ENCODE measurements at regions not wholly inside any gene's neighbourhood (a gene's known extent, or its start where the extent isn't known, plus 50 kb on each side); places are given as distances from the start of the nearest gene placed in this dataset.

DNA sequence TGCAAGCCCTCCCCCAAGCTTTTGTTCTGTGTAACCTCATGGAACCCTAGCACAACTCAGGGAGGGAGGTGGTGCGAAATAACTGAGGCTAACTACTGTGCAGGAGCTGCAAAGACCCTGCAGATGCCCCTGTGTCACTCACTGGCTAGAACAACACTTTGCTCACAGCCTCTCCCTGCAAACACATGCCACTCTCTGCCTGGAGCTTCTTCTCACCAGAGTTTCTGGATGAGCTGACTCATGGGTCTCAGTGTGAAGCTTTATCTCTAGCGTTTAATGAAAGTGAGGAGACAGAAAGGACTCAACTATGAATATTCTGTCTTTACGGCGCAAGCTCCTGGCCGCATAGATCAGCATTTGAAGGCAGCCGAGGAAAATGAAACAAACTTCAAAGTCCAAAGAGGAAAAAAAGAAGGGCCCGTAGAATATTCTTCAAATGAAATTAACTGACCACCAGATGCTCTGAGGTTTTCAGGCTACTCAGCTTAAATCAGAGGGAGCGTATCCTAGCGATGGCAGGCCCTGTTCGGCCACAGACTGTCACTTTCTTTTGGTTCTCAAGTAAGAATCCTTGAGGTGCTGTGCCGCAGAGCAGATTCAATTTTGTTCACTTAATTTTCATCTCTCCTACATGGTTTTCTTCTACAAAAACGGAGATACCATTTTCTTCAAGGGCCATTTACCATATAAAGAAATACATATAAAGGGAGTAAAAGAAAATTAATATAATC is 77.7 kb upstream of the TAS2R1 start:
- no peak overlapping the region for H3K4me3 ChIP-seq
- H3K27me3 ChIP-seq: no peaks in the 10 kb centered on the region
- no peaks in the 10 kb centered on the region for H3K36me3 ChIP-seq
- 86 to 88% methylated on average over 5 to 12 of the region's 12 CpGs for WGBS, 2 donors (ENCODE audit: low coverage in 1 of 2)
- no peaks in the 10 kb centered on the region for H3K9me3 ChIP-seq
- no peak overlapping the region for H3K27ac ChIP-seq
- ATAC-seq: no peak
- no peaks in the 10 kb centered on the region for H3K4me1 ChIP-seq
- TF ChIP-seq POLR2A (IDR thresholded peaks at IDR 0.05) (no peak), EP300 (IDR thresholded peaks at IDR 0.05) (no peak), POLR2AphosphoS5 (IDR thresholded peaks at IDR 0.05) (no peak)
- TF ChIP-seq, protein P1, sequence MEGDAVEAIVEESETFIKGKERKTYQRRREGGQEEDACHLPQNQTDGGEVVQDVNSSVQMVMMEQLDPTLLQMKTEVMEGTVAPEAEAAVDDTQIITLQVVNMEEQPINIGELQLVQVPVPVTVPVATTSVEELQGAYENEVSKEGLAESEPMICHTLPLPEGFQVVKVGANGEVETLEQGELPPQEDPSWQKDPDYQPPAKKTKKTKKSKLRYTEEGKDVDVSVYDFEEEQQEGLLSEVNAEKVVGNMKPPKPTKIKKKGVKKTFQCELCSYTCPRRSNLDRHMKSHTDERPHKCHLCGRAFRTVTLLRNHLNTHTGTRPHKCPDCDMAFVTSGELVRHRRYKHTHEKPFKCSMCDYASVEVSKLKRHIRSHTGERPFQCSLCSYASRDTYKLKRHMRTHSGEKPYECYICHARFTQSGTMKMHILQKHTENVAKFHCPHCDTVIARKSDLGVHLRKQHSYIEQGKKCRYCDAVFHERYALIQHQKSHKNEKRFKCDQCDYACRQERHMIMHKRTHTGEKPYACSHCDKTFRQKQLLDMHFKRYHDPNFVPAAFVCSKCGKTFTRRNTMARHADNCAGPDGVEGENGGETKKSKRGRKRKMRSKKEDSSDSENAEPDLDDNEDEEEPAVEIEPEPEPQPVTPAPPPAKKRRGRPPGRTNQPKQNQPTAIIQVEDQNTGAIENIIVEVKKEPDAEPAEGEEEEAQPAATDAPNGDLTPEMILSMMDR (IDR thresholded peaks at IDR 0.05): no peak

DNA sequence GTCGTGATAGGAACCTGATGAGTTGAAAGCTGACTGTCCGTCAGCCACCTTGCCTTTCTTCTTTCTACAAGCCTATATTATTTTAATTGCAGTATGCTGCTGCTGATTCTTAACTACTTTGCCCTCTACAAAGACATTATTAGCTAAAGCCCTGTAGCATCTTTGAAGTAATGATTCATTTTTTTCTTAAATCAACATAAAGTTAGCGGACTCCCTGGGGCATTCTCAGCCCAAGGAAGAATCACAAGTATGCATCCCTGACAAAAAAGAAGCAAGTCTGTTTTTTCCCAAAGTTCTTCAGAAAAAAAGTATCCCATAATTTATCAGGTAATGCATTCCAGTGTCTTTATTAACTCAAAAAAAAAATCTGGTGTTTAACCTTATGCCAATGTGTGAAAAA is 69.5 kb upstream of the TAS2R1 start:
- Histone ChIP-seq H3K27me3 (no peaks in the 10 kb centered on the region), H3K4me3 (no peak overlapping the region), H3K9me3 (no peaks in the 10 kb centered on the region), H3K36me3 (no peaks in the 10 kb centered on the region), H3K4me1 (no peaks in the 10 kb centered on the region), H3K27ac (no peak overlapping the region)
- 42 to 64% methylated on average over 3 of the region's 3 CpGs for WGBS, 2 donors (ENCODE audit: low coverage in 1 of 2)
- TF ChIP-seq, protein P1 (IDR thresholded peaks at IDR 0.05): no peak
- TF ChIP-seq EP300 (IDR thresholded peaks at IDR 0.05): no peak
- TF ChIP-seq POLR2A (IDR thresholded peaks at IDR 0.05): no peak
- no peak for TF ChIP-seq POLR2AphosphoS5 (IDR thresholded peaks at IDR 0.05)
- ATAC-seq: no peak

DNA sequence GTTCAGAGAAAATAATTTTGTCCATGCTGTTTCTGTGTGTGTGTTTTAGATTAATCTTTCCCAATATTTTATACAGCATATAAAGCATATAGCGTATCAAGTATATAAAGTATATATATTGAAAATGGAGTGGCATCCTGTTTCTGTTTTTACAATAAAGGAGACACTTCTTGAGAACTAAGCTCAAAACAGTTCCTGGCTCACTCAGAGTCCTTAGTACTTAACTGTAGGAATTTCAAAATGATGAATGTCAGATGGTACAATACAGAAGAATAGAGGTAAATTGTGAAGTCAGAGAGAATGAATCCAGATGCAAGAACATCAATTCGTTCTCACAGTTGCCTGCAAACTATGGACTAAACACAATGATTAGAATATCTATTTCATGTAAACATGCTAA is 68.7 kb upstream of the TAS2R1 start:
- Histone ChIP-seq H3K27ac (no peak overlapping the region), H3K4me1 (no peaks in the 10 kb centered on the region), H3K9me3 (no peaks in the 10 kb centered on the region), H3K4me3 (no peak overlapping the region), H3K36me3 (no peaks in the 10 kb centered on the region), H3K27me3 (no peaks in the 10 kb centered on the region)
- ATAC-seq: no peak
- WGBS, 2 donors (ENCODE audit: low coverage in 1 of 2): 81 to 83% methylated on average over 2 of the region's 2 CpGs
- TF ChIP-seq POLR2A (IDR thresholded peaks at IDR 0.05) (no peak), EP300 (IDR thresholded peaks at IDR 0.05) (no peak), POLR2AphosphoS5 (IDR thresholded peaks at IDR 0.05) (no peak)
- TF ChIP-seq, protein P1 (IDR thresholded peaks at IDR 0.05): no peak

DNA sequence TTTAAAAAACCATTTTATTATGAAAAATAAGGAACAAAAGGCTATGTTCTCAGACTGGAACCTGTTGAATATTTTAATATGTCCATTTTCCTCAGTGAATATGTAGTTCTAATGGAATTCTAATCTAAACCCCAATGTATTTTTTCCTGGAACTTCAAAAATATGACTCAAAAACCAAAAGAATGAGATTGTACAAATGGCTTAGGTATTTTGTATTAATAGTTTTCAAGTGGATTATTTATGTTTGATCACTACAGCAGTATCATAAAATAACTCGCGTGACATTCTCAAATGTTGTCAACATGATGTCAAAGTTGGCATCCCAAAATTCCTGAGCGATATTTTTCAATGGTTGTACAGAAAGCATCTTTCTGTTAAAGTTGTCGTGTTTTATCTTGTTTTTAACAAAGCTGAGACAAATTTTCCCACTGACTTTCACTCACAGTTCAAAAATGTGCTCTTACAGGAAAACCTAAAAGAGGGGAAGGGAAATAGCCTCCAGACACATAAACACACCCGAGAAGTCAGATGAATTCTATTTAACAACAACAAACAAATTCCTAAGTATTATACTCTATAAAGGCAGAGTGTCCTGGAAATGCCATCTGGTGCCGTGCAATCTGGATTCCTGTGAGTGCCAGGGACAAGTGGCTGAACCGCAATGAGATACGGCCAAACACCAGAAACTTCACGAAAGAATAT is 68.1 kb upstream of the TAS2R1 start:
- WGBS, 2 donors (ENCODE audit: low coverage in 1 of 2): 60 to 62% methylated on average over 9 of the region's 9 CpGs
- Histone ChIP-seq H3K4me1 (no peaks in the 10 kb centered on the region), H3K36me3 (no peaks in the 10 kb centered on the region), H3K27me3 (no peaks in the 10 kb centered on the region), H3K4me3 (no peak overlapping the region), H3K27ac (no peak overlapping the region), H3K9me3 (no peaks in the 10 kb centered on the region)
- ATAC-seq: no peak
- no peak for TF ChIP-seq POLR2AphosphoS5 (IDR thresholded peaks at IDR 0.05)
- TF ChIP-seq, protein P1 (IDR thresholded peaks at IDR 0.05): no peak
- TF ChIP-seq POLR2A (IDR thresholded peaks at IDR 0.05): no peak
- TF ChIP-seq EP300 (IDR thresholded peaks at IDR 0.05): no peak

DNA sequence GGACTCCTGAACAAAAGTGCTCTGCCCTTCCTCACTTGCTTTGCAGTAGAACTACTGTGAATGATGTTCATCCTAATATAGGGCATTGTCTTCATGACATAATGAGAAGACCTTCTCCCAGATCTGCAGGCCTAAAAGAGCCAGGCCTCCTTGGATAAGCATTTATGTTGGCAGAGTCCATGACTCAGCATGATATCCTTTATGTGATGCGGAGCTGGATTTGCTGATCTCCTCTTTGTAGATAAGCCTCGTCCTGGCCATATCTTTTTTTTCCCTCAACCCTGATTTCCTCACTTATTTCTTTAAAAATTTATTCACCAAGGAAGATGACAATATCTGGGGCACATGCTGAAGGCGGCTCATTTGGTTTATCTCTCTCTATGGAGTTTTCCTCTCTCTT is 62.4 kb upstream of the TAS2R1 start:
- 89 to 100% methylated on average over 1 to 3 of the region's 3 CpGs for WGBS, 2 donors (ENCODE audit: low coverage in 1 of 2)
- H3K36me3 ChIP-seq: no peaks in the 10 kb centered on the region
- no peaks in the 10 kb centered on the region for H3K4me1 ChIP-seq
- H3K27me3 ChIP-seq: no peaks in the 10 kb centered on the region
- no peaks in the 10 kb centered on the region for H3K9me3 ChIP-seq
- no peak overlapping the region for H3K27ac ChIP-seq
- ATAC-seq: no peak
- no peak overlapping the region for H3K4me3 ChIP-seq
- TF ChIP-seq POLR2A (IDR thresholded peaks at IDR 0.05) (no peak), EP300 (IDR thresholded peaks at IDR 0.05) (no peak), POLR2AphosphoS5 (IDR thresholded peaks at IDR 0.05) (no peak)
- TF ChIP-seq, protein P1 (IDR thresholded peaks at IDR 0.05): no peak

Measured in gastroesophageal sphincter (tissue), 4 donors.